A204.1 (cell line): ENCODE measurements at regions not wholly inside any gene's neighbourhood (a gene's known extent, or its start where the extent isn't known, plus 50 kb on each side); places are given as distances from the start of the nearest gene placed in this dataset.
"Not testable (repeated sequence)": the region's sequence is repeated elsewhere in the genome, so short reads cannot be mapped to it uniquely, and the experiment has no call there.

Experiments
- FAIRE-seq: peaks from 2 replicates; lab custom pipeline; 2012; peaks lifted over from hg19 to GRCh38; lab: Jason Lieb, UNC

DNA sequence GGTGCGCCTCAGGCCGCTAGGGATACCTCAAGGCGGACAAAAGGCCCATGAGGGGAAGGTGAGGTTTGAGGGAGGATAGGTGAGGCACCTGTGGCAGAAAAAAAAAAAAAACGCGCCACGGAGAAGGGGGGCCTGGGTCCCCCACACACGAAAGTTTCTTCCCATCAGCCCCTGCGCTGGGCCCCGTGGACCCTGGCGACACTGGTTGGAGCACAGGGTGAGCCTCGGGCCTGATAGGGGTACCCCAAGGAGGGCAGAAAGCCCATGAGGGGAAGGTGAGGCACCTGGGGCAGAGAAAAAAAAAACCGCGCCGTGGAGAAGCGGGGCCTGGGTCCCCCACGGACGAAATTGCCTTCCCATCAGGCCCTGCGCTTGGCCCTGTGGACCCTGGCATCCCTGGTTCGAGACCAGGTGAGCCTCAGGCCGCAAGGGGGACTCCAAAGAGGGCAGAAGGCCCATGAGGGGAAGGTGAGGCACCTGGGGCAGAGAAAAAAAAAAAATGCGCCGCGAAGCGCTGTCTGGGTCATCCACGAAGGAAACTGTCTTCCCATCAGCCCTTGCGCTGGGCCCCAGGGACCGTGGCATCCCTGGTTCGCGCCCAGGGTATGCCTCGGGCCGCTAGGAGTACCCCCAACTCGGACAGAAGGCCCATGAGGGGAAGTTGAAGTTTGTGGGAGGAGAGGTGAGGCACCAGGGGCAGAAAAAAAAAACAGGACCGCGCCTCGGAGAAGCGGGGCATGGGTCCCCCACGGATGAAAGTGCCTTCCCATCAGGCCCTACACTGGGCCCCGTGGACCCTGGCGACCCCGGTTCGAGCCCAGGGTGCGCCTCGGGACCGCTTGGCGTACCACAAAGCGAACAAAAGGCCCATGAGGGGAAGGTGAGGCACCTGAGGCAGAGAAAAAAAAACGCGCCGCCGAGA lies 226.2 kb downstream of the CCDC74A start:
- FAIRE-seq: no peak

- FAIRE-seq: no peak
These were observed 227.4 kb downstream of the CCDC74A start for GRCh38 chr2:131754929-131755720.

GRCh38 chr2:131756141-131756907 lies 228.6 kb downstream of the CCDC74A start:
- FAIRE-seq: no peak

DNA sequence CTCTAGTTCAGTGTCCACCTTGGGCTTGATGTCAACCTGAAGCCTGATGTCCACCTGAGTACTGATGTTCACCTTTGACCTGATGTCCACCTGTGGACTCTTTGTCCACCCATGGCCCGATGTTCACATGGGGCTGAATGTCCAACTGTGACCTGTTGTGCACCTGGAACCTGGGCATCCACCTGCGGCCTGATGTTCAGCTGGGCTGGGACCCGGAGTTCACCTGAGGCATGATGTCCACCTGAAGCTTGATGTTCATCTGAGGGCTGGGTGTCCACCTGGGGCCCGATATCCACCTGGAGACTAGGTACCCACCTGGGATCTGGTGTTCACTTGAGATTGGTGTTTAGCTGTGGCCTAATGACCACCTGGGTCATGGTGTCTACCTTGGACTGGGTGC lies 231.3 kb downstream of the CCDC74A start:
- not testable (repeated sequence) for FAIRE-seq

DNA sequence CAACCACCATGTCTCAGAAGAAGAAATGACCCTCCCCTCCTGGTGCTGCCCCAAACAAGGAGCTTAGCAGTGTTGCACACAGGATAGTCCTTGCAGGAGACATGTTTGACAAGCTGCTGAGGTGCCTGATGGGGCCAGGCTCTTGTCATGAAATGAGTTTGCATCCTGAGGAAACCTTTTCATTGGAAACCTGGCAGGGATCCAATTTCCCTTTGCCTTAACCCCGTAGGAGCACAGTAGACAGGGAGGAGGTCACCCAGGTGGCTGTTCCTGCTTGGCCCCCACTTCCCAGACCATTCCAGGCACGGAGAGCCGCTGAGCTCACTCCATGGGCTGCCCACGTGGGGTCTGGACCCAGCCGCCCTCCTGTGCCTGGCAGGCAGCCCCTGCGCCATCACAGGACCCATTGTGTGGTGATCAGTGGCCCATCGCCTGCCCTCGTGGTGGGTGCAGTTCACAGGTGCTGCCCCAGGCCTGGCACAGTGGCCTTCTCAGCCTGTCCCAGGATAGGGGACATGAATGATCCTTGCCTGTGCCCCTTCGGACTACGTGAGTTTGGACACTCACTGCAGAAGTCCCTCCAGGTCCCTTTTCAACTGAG lies 247.4 kb downstream of the CCDC74A start:
- not testable (repeated sequence) for FAIRE-seq

DNA sequence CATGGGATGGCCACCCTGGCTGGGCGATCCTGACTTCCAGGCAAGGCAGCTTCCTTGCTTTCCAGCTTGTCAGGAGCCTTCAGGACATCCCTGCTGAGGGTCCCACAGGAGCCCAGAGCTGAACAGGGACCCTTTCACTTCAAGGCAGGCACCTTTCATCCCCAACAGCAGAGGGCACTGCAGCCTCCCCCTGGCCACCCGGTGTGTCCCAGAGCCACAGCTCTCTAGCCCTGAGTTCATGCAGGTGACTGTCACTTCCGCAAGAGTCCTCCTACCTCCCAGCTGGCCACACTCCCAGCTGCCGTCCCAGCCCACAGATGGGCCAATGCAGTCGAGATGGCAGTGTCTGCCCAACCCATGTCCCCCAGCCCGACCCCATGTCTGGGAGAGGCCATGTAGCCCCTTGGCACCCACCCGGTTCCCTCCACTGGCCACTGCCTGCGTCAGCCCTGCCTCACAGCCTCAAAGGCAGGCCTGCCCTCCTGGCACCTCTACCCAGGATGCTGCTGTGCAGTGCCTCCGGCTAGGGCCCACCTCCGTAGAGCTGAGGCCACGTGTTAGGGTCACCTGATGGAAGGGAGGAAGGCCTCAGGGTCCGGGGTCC lies 248.3 kb downstream of the CCDC74A start:
- not testable (repeated sequence) for FAIRE-seq

DNA sequence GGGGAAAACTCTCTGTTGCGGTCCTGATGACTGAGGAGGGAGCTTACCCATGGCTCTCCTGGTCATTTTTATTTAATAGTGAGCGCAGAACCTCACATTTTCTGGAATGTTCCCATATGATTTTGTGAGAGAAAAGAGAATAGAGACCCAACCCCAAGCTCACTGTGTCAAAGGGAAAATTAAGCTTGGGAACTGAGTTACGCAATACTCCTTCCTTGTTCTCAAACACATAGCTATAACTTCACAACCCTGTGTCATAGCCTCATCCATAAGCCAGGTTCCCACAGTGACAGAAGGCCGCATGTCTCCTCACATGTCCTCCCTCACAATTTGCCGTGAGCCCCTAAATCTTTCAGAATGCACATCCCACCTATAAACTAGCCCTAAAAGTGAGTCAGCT lies 252.8 kb downstream of the CCDC74A start:
- not testable (repeated sequence) for FAIRE-seq

DNA sequence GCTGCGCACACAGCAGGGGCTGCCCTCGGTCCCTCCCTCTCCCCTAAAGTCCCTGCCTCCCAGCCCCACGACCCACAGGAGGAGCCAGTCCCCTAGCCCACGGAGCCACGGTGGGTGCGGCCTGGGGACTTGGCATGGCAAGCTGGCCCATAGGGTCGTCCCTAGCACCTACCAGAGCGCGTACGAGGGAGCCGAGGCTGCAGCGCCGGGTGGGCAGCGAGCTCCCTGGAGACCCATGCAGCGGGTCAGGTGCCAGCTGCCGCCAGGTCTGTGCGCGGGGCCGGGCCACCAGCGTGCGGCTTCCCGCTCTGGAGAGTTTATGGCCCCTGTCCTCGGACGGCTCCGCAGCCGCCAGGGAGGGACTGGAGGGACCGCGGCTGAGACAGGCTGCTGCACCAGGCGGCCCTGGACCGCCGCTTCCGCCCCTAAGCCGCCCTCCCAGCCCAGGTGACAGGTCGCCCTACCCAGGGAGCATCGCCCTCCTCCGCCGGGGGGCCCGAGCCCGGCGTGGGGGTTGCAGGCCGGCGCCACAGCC lies 273.6 kb downstream of the CCDC74A start:
- FAIRE-seq: no peak

DNA sequence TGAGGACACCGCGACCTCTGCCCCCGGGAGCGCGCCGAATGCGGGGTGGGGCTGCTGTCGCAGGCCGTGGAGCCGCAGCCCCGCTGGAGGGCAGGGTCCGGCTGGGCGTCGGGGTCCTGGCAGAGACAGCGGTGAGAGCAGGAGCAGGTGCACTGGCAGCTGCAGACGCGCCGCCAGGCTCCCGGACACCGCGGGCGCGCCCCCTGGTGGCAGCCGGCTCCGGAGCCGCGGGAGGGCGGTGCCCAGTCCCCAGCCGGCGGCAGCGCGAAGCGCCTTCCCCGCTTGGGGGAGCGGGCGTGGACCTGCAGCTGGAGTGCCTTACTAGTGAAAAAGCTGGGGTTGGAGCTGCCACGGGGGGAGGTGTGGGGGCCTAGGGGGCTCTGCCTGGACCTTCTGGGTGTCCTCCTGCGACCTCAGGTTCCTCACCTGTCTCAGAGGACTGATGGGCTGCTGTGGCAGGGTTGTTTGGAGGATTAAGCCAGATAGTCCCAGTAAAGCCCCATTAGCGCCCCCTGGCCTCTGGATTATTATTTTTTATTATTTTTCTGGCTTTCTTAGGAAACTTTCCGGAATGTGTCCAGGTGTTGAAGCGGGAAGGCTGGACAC lies 274.2 kb downstream of the CCDC74A start:
- FAIRE-seq: not testable (repeated sequence)

DNA sequence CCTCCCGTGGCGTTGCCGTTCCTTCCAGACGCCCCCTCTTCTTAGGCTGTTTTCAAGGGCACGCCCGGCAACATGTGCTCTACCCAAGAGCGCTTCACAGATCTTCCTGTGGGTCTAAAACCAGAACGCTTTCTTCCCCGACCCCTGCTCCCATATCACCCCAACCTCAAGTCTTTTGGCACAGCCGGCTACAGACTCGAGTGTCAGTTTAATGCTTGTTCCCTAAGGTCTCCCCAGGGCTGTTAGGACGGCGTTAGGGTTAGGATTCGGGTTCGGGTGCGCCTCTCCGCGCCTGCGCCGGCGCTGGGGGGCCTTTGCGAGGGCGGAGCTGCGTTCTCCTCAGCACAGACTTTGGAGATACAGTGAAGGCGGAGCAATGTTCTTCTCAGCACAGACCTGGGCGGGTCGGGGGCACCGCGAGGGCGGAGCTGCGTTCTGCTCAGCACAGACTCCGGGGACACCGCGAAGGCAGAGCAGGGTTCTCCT lies 274.7 kb downstream of the CCDC74A start:
- FAIRE-seq: not testable (repeated sequence)

DNA sequence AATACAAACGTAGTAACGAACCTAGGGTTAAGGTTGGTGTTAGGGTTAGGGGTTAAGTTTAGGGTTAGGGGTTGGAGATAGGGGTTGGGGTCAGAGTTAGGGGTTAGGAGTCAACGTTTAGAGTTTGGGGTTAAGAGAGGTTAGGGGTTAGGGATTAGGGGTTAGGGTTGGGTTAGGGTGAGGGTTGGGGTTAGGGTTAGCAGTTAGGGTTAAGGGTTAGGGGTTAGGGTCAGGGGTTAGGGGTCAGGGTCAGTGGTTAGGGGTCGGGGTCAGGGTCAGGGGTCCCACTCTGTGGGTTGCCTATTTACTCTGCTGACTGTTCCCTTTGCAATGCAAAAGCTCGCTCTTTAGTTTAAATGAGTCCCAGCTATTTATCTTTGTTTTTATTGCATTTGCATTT lies 275.5 kb downstream of the CCDC74A start:
- FAIRE-seq: not testable (repeated sequence)

- FAIRE-seq: not testable (repeated sequence)
These were observed 284.9 kb downstream of the CCDC74A start for GRCh38 chr2:131812605-131813004.

DNA sequence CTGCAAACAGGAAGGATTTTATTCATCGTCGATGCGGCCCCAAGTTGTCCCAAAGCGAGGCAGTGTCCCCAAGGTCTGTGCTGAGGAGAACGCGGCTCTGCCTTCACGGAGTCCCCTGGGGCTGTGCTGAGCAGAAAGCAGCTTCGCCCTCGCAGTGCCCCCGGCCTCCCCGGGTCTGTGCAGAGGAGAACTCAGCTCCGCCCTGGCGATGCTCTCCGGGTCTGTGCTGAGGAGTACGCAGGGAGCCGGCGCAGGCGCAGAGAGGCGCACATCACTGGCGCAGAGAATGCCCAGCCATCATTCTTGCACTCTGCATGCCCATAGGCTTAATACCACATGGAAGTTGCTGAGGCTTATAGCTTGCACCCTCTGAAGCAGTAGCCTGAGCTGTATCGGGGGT lies 285.7 kb downstream of the CCDC74A start:
- not testable (repeated sequence) for FAIRE-seq

GRCh38 chr2:131818267-131818973 lies 290.7 kb downstream of the CCDC74A start:
- not testable (repeated sequence) for FAIRE-seq

- FAIRE-seq: not testable (repeated sequence)
These were observed 294.6 kb downstream of the CCDC74A start for GRCh38 chr2:131822237-131822721.

DNA sequence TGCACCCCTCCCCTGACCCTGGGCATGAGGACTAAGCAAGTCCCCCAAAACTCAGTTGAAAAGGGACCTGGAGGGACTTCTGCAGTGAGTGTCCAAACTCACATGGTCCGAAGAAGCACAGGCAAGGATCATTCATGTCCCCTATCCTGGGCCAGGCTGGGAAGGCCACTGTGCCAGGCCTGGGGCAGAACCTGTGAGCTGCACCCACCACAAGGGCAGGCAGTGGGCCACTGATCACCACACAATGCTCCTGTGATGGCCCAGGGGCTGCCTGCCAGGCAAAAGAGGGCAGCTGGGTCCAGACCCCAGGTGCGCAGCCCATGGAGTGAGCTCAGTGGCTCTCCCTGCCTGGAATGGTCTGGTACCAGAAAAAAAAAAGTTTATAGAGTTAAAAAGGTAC lies 295.4 kb downstream of the CCDC74A start:
- not testable (repeated sequence) for FAIRE-seq

- FAIRE-seq: not testable (repeated sequence)
These were observed 297.3 kb downstream of the CCDC74A start for GRCh38 chr2:131824986-131825385.

- no peak for FAIRE-seq
These were observed 299.9 kb downstream of the CCDC74A start for GRCh38 chr2:131827481-131828163.

- no peak for FAIRE-seq
These were observed 300.5 kb downstream of the CCDC74A start for GRCh38 chr2:131828164-131828561.
